Fibroblast of pulmonary artery (primary cell): ENCODE measurements at regions not wholly inside any gene's neighbourhood (a gene's known extent, or its start where the extent isn't known, plus 50 kb on each side); places are given as distances from the start of the nearest gene placed in this dataset.
"Not testable (repeated sequence)": the region's sequence is repeated elsewhere in the genome, so short reads cannot be mapped to it uniquely, and the experiment has no call there.

Source experiments
- DNase-seq: peaks from one replicate; pipeline ENCODE4 v3.0.0-alpha.2; 2010; ENCODE audit warnings: low read depth
- H3K4me3 ChIP-seq: replicated peaks from 2 replicates; pipeline ENCODE4 v1.5.1; 2011; ENCODE audit warnings: low read depth, mild to moderate bottlenecking, control low read depth, low read length, moderate library complexity
- CTCF ChIP-seq: IDR thresholded peaks from 2 replicates; pipeline ENCODE4 v1.5.1; 2011; ENCODE audit warnings: mild to moderate bottlenecking, control low read depth, low read length, inconsistent platforms; ENCODE audit errors: missing control alignments

GRCh38 chr17:70292366-70292765 lies 123.0 kb downstream of the KCNJ2 start:
- no peak overlapping the region for H3K4me3 ChIP-seq
- DNase-seq: no peak
- no peak for TF ChIP-seq CTCF

GRCh38 chr17:70293564-70294310 lies 124.4 kb downstream of the KCNJ2 start:
- not testable (repeated sequence) for DNase-seq, H3K4me3 ChIP-seq

GRCh38 chr17:70295329-70295728 lies 126.0 kb downstream of the KCNJ2 start:
- peak; percentile 1 for DNase-seq
- no peak overlapping the region for H3K4me3 ChIP-seq
- TF ChIP-seq CTCF: no peak

GRCh38 chr17:70295731-70296130 lies 126.4 kb downstream of the KCNJ2 start:
- no peak for DNase-seq
- no peak for TF ChIP-seq CTCF
- H3K4me3 ChIP-seq: no peak overlapping the region

- TF ChIP-seq CTCF: no peak
- no peak for DNase-seq
- no peak overlapping the region for H3K4me3 ChIP-seq
Observed at GRCh38 chr17:70296456-70296855, 127.1 kb downstream of the KCNJ2 start.

- DNase-seq: no peak
- no peak overlapping the region for H3K4me3 ChIP-seq
- TF ChIP-seq CTCF: no peak
Observed at GRCh38 chr17:70297397-70297796, 128.1 kb downstream of the KCNJ2 start.

GRCh38 chr17:70298929-70299531 lies 129.7 kb downstream of the KCNJ2 start:
- TF ChIP-seq CTCF: no peak
- no peak overlapping the region for H3K4me3 ChIP-seq
- no peak for DNase-seq
